ENCODE measurements at regions not wholly inside any gene's neighbourhood (a gene's known extent, or its start where the extent isn't known, plus 50 kb on each side); places are given as distances from the start of the nearest gene placed in this dataset.

DNA sequence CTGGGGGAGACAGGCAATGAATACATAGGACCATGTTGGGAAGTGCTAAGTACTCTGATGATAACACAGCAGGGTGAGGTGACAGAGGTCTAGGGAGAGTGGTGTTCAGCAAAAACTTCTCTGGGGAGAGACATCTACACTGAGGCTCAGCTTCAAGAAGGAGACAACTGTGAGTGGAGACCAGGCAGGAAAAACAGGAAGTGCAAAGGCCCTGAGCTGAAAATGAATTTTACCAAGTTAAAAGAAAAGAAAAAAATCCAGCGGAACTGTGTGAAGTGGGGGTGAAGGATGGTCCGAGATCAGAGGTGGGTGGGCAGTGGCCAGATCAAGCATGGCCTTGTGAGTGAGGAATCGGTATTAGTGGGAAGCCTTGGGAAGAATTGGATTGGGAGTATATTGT lies 110.1 kb upstream of the CLSTN2 start (continued):
- TF ChIP-seq, protein P1, sequence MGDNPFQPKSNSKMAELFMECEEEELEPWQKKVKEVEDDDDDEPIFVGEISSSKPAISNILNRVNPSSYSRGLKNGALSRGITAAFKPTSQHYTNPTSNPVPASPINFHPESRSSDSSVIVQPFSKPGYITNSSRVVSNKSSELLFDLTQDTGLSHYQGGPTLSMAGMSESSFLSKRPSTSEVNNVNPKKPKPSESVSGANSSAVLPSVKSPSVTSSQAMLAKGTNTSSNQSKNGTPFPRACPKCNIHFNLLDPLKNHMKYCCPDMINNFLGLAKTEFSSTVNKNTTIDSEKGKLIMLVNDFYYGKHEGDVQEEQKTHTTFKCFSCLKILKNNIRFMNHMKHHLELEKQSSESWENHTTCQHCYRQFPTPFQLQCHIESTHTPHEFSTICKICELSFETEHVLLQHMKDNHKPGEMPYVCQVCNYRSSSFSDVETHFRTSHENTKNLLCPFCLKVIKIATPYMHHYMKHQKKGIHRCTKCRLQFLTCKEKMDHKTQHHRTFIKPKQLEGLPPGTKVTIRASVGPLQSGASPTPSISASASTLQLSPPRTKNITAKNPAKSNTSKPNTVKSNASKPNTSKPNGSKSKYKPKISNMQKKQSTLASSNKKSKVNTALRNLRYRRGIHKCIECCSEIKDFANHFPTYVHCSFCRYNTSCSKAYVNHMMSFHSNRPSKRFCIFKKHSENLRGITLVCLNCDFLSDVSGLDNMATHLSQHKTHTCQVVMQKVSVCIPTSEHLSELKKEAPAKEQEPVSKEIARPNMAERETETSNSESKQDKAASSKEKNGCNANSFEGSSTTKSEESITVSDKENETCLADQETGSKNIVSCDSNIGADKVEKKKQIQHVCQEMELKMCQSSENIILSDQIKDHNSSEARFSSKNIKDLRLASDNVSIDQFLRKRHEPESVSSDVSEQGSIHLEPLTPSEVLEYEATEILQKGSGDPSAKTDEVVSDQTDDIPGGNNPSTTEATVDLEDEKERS (CRISPR knock-in tag; IDR thresholded peaks at IDR 0.05), result no peak
- TF ChIP-seq ZNF720 (CRISPR knock-in tag; IDR thresholded peaks at IDR 0.05), result no peak
- TF ChIP-seq, protein P2, sequence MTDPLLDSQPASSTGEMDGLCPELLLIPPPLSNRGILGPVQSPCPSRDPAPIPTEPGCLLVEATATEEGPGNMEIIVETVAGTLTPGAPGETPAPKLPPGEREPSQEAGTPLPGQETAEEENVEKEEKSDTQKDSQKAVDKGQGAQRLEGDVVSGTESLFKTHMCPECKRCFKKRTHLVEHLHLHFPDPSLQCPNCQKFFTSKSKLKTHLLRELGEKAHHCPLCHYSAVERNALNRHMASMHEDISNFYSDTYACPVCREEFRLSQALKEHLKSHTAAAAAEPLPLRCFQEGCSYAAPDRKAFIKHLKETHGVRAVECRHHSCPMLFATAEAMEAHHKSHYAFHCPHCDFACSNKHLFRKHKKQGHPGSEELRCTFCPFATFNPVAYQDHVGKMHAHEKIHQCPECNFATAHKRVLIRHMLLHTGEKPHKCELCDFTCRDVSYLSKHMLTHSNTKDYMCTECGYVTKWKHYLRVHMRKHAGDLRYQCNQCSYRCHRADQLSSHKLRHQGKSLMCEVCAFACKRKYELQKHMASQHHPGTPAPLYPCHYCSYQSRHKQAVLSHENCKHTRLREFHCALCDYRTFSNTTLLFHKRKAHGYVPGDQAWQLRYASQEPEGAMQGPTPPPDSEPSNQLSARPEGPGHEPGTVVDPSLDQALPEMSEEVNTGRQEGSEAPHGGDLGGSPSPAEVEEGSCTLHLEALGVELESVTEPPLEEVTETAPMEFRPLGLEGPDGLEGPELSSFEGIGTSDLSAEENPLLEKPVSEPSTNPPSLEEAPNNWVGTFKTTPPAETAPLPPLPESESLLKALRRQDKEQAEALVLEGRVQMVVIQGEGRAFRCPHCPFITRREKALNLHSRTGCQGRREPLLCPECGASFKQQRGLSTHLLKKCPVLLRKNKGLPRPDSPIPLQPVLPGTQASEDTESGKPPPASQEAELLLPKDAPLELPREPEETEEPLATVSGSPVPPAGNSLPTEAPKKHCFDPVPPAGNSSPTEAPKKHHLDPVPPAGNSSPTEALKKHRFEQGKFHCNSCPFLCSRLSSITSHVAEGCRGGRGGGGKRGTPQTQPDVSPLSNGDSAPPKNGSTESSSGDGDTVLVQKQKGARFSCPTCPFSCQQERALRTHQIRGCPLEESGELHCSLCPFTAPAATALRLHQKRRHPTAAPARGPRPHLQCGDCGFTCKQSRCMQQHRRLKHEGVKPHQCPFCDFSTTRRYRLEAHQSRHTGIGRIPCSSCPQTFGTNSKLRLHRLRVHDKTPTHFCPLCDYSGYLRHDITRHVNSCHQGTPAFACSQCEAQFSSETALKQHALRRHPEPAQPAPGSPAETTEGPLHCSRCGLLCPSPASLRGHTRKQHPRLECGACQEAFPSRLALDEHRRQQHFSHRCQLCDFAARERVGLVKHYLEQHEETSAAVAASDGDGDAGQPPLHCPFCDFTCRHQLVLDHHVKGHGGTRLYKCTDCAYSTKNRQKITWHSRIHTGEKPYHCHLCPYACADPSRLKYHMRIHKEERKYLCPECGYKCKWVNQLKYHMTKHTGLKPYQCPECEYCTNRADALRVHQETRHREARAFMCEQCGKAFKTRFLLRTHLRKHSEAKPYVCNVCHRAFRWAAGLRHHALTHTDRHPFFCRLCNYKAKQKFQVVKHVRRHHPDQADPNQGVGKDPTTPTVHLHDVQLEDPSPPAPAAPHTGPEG (CRISPR knock-in tag; IDR thresholded peaks at IDR 0.05), result no peak
- no peak for TF ChIP-seq ATF7 (IDR thresholded peaks at IDR 0.05)
- TF ChIP-seq ATF7 (CRISPR knock-in tag; IDR thresholded peaks at IDR 0.05), result no peak
- no peak for TF ChIP-seq TCF12 (IDR thresholded peaks at IDR 0.05)
- no peak for TF ChIP-seq TCF12 (CRISPR knock-in tag; IDR thresholded peaks at IDR 0.05)
- TF ChIP-seq ZNF709 (CRISPR knock-in tag; IDR thresholded peaks at IDR 0.05), result no peak
- no peak for TF ChIP-seq TOE1 (CRISPR knock-in tag; IDR thresholded peaks at IDR 0.05)
- no peak for TF ChIP-seq YEATS4 (CRISPR knock-in tag; IDR thresholded peaks at IDR 0.05; ENCODE audit: borderline replicate concordance)
